ENCODE measurements at regions not wholly inside any gene's neighbourhood (a gene's known extent, or its start where the extent isn't known, plus 50 kb on each side); places are given as distances from the start of the nearest gene placed in this dataset.

DNA sequence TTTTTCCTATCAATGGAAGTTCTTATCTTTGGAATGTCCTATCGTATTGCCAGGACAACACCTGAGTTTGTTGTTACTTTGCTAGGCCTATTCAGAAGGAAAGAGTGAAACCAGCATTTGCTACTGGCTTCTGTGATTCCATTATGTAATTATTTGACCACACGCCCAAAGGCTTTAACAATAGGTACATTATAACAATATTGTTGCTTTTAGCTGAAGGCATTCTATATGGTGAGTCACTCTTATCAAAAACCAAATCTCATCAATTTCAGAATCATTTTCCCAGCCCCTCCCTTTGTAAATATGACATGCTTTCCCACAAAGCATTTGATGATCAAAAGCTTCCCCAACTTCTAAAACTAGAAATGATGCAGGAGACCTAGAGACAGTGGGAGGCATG is 294.4 kb upstream of the NEBL start:
- TF ChIP-seq, protein P1, sequence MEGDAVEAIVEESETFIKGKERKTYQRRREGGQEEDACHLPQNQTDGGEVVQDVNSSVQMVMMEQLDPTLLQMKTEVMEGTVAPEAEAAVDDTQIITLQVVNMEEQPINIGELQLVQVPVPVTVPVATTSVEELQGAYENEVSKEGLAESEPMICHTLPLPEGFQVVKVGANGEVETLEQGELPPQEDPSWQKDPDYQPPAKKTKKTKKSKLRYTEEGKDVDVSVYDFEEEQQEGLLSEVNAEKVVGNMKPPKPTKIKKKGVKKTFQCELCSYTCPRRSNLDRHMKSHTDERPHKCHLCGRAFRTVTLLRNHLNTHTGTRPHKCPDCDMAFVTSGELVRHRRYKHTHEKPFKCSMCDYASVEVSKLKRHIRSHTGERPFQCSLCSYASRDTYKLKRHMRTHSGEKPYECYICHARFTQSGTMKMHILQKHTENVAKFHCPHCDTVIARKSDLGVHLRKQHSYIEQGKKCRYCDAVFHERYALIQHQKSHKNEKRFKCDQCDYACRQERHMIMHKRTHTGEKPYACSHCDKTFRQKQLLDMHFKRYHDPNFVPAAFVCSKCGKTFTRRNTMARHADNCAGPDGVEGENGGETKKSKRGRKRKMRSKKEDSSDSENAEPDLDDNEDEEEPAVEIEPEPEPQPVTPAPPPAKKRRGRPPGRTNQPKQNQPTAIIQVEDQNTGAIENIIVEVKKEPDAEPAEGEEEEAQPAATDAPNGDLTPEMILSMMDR (IDR thresholded peaks at IDR 0.05), result no peak
- TF ChIP-seq POLR2A (IDR thresholded peaks at IDR 0.05), result no peak
